GM23248 (cell line): ENCODE measurements at regions not wholly inside any gene's neighbourhood (a gene's known extent, or its start where the extent isn't known, plus 50 kb on each side); places are given as distances from the start of the nearest gene placed in this dataset.

Experiments
- DNase-seq: peaks from one replicate; pipeline ENCODE4 v3.0.0-alpha.2; 2015
- H2AFZ ChIP-seq: fragments of 200-600 bp; sonication (generic); 2 replicates; pipeline ENCODE4 v1.6.1; 2016; ENCODE audit warnings: antibody characterized with exemption
- H3F3A ChIP-seq: fragments of 200-600 bp; sonication (generic); 2 replicates; pipeline ENCODE4 v1.6.1; 2016; ENCODE audit warnings: mild to moderate bottlenecking, antibody characterized with exemption, mixed run types; ENCODE audit not compliant: insufficient read depth
- H3K27ac ChIP-seq: fragments of 200-600 bp; sonication (generic); 2 replicates; pipeline ENCODE4 v1.5.1; 2016; ENCODE audit warnings: mild to moderate bottlenecking
- H3K27me3 ChIP-seq: fragments of 200-600 bp; sonication (generic); replicated peaks from 2 replicates; pipeline ENCODE4 v1.6.1; 2016; ENCODE audit warnings: mild to moderate bottlenecking; ENCODE audit not compliant: insufficient read depth
- H3K36me3 ChIP-seq: fragments of 200-600 bp; sonication (generic); 2 replicates; pipeline ENCODE4 v1.6.1; 2016; ENCODE audit warnings: low read depth, mild to moderate bottlenecking
- H3K4me1 ChIP-seq: fragments of 200-600 bp; sonication (generic); 2 replicates; pipeline ENCODE4 v1.6.1; 2016; ENCODE audit warnings: mild to moderate bottlenecking; ENCODE audit not compliant: insufficient read depth
- H3K4me2 ChIP-seq: fragments of 200-600 bp; sonication (generic); one replicate; pipeline ENCODE4 v1.6.1; 2016; ENCODE audit warnings: mild to moderate bottlenecking; ENCODE audit not compliant: unreplicated experiment
- H3K4me3 ChIP-seq: fragments of 200-600 bp; sonication (generic); 2 replicates; pipeline ENCODE4 v1.5.1; 2016; ENCODE audit warnings: mild to moderate bottlenecking
- H3K79me2 ChIP-seq: fragments of 200-600 bp; sonication (generic); 2 replicates; pipeline ENCODE4 v1.6.1; 2016; ENCODE audit warnings: mild to moderate bottlenecking; ENCODE audit not compliant: insufficient read depth
- H3K9ac ChIP-seq: fragments of 200-600 bp; sonication (generic); 2 replicates; pipeline ENCODE4 v1.6.1; 2016; ENCODE audit warnings: mild to moderate bottlenecking
- H3K9me2 ChIP-seq: fragments of 200-600 bp; sonication (generic); 2 replicates; pipeline ENCODE4 v1.6.1; 2016; ENCODE audit warnings: mixed run types, mild to moderate bottlenecking, moderate library complexity; ENCODE audit not compliant: insufficient read depth
- H3K9me3 ChIP-seq: fragments of 200-600 bp; sonication (generic); one replicate; pipeline ENCODE4 v1.6.1; 2017; ENCODE audit warnings: low read depth
- H4K20me1 ChIP-seq: fragments of 200-600 bp; sonication (generic); 2 replicates; pipeline ENCODE4 v1.6.0; 2016; ENCODE audit not compliant: insufficient read depth
- EZH2 ChIP-seq: fragments of 200-600 bp; sonication (generic); IDR thresholded peaks from 2 replicates; pipeline ENCODE4 v1.6.1; 2018; ENCODE audit warnings: antibody characterized with exemption, mild to moderate bottlenecking; ENCODE audit not compliant: insufficient read depth, poor library complexity, severe bottlenecking
- EZH2phosphoT487 ChIP-seq: fragments of 200-600 bp; sonication (generic); IDR thresholded peaks from 2 replicates; pipeline ENCODE4 v1.6.1; 2018; ENCODE audit warnings: antibody characterized with exemption, moderate library complexity, mild to moderate bottlenecking, low read depth; ENCODE audit not compliant: insufficient read depth
- WGBS, 2 experiments: methylation state at CpG; one replicate each; pipeline ENCODE4 v1.1.6; 2015 to 2017; ENCODE audit warnings: low lambda C conversion rate in 2 of 2, low coverage in 1 of 2; ENCODE audit errors: missing lambda C conversion rate in 2 of 2; 5-methylcytosine and 5-hydroxymethylcytosine counted together
- in situ Hi-C: fragments of 300-500 bp; cut with MboI; formaldehyde crosslinking; loops from 2 replicates; pipeline ENCODE4 v1.15.0; 2020

DNA sequence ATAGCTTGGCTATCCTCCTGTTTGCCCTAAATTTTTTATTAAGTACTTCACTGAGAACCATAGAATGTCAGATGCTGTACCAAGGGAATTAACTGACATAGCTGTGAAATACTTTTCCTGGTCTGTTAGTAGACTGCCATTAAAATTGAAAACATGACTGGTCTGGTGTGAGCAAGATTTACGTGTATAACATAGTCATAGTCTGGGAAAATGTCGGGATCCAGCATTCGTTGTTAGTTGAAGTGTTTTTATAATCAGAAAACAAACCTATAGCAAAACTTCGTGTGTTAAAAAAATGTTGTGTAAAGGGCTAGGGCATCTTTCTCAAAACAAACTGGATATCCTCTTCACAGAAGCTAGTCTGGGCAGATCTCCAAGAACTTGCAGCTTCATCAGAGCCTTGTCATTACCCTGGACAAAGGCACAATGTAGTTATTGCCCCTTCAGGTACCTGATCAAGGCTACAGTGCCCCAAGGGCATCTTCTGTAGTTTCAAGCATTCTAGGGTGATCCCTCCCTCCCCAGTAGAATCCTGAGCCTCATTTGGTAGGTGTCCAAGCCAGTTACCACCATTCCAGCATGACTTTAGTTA, 454.2 kb upstream of the SGCD start:
- DNase-seq, result peak; percentile 65
- in situ Hi-C loops, result no loop called here
- TF ChIP-seq EZH2phosphoT487, result no peak
- no peak for TF ChIP-seq EZH2
- H3K79me2 ChIP-seq, result no peaks in the 10 kb centered on the region
- H3F3A ChIP-seq, result peaks cover 9% of the 10 kb centered on the region
- no peaks in the 10 kb centered on the region for H3K9me2 ChIP-seq
- peak overlapping the region; percentile 31 for H3K4me2 ChIP-seq
- H3K27ac ChIP-seq, result peak overlapping the region; percentile 27; the same call in 1 of the 2 replicates
- H3K4me1 ChIP-seq, result peaks cover 15% of the 10 kb centered on the region; the same call in 1 of the 2 replicates
- H2AFZ ChIP-seq, result peak overlapping the region; percentile 4
- 2% methylated on average over 4 of the region's 4 CpGs for WGBS, 2 experiments
- no peaks in the 10 kb centered on the region for H4K20me1 ChIP-seq
- H3K9ac ChIP-seq, result no peak overlapping the region
- H3K4me3 ChIP-seq, result no peak overlapping the region
- H3K9me3 ChIP-seq, result no peaks in the 10 kb centered on the region
- no peaks in the 10 kb centered on the region for H3K27me3 ChIP-seq
- no peaks in the 10 kb centered on the region for H3K36me3 ChIP-seq

GRCh38 chr5:155878991-155879575, 447.9 kb upstream of the SGCD start:
- Histone ChIP-seq H3K27ac (peak overlapping the region; percentile 60), H3K4me1 (peaks cover 25% of the 10 kb centered on the region), H4K20me1 (no peaks in the 10 kb centered on the region), H3K9me2 (no peaks in the 10 kb centered on the region), H3K79me2 (no peaks in the 10 kb centered on the region), H3K36me3 (no peaks in the 10 kb centered on the region), H3K27me3 (no peaks in the 10 kb centered on the region), H2AFZ (peak overlapping the region; percentile 17; the same call in 1 of the 2 replicates), H3K9ac (peak overlapping the region; percentile 34), H3K4me2 (peak overlapping the region; percentile 73), H3K9me3 (no peaks in the 10 kb centered on the region), H3K4me3 (peak overlapping the region; percentile 53), H3F3A (peaks cover 23% of the 10 kb centered on the region)
- DNase-seq, result peak; percentile 89
- in situ Hi-C loops, result no loop called here
- TF ChIP-seq EZH2phosphoT487 (no peak), EZH2 (no peak)
- 1 to 2% methylated on average over 6 of the region's 6 CpGs for WGBS, 2 experiments

DNA sequence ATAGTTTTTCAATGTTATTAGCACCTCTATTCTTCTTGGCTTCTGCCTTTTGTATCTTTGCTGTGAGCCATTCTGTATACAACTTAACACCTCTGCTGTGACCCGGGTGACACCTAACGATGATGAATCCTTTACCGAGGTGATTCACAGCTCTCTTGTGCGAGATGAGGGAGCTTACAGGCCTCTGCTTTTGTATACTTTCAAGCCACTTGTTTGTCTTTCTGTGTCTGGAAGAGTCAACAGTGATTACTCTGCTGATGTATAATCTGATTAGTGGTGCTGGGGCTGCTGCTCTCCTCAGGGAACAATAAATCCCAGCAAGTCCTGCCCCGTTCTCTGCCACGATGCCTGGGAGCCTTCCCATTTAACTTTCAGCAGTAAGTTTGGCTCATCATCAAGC, 442.9 kb upstream of the SGCD start:
- Histone ChIP-seq H3K9me3 (no peaks in the 10 kb centered on the region), H3K27ac (no peak overlapping the region), H4K20me1 (no peaks in the 10 kb centered on the region), H3K9me2 (no peaks in the 10 kb centered on the region), H3K4me2 (no peak overlapping the region), H3F3A (peaks cover 20% of the 10 kb centered on the region), H3K4me3 (no peak overlapping the region), H2AFZ (no peak overlapping the region), H3K27me3 (0 out of 2 replicates have a peak, but pooled peaks cover 4% of the 10 kb centered on the region), H3K9ac (no peak overlapping the region), H3K4me1 (peaks cover 17% of the 10 kb centered on the region), H3K79me2 (no peaks in the 10 kb centered on the region), H3K36me3 (no peaks in the 10 kb centered on the region)
- in situ Hi-C loops, result no loop called here
- no peak for TF ChIP-seq EZH2phosphoT487
- TF ChIP-seq EZH2, result no peak
- 14 to 18% methylated on average over 6 of the region's 6 CpGs for WGBS, 2 experiments
- DNase-seq, result peak; percentile 78

DNA sequence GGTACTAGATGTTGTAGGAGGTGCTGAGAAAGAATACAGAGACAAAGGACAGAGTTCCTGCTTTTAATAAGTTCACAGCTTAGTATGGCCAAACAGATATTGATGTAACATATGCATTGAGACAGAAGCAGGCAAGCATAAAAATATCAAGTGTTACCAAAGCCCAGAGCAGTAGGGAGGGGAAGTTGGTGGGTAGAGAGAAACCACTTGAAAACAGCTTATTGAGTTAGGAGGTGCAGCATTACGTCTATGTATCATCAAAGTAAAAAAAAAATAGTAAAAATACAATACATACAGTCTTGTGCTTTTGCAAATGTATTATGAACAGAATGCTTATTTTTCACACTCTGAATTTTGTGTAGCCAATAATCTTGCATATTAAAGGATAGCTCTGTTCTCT, 441.8 kb upstream of the SGCD start:
- in situ Hi-C loops, result no loop called here
- H4K20me1 ChIP-seq, result no peaks in the 10 kb centered on the region

More for the DNA sequence above, 441.8 kb upstream of the SGCD start:
- H3K27me3 ChIP-seq, result 0 out of 2 replicates have a peak, but pooled peaks cover 4% of the 10 kb centered on the region
- no peak for TF ChIP-seq EZH2phosphoT487
- no peak for TF ChIP-seq EZH2
- H3F3A ChIP-seq, result peaks cover 12% of the 10 kb centered on the region; the same call in 1 of the 2 replicates
- no peaks in the 10 kb centered on the region for H3K79me2 ChIP-seq
- H3K9me2 ChIP-seq, result no peaks in the 10 kb centered on the region
- H3K36me3 ChIP-seq, result no peaks in the 10 kb centered on the region
- DNase-seq, result no peak
- H3K27ac ChIP-seq, result no peak overlapping the region
- WGBS, 2 experiments, result no CpG with 5 or more reads among the region's 1 CpG
- no peak overlapping the region for H2AFZ ChIP-seq
- H3K4me3 ChIP-seq, result no peak overlapping the region
- no peaks in the 10 kb centered on the region for H3K9me3 ChIP-seq
- H3K9ac ChIP-seq, result no peak overlapping the region
- peaks cover 9% of the 10 kb centered on the region for H3K4me1 ChIP-seq
- H3K4me2 ChIP-seq, result no peak overlapping the region
